ENCODE measurements at regions not wholly inside any gene's neighbourhood (a gene's known extent, or its start where the extent isn't known, plus 50 kb on each side); places are given as distances from the start of the nearest gene placed in this dataset.

DNA sequence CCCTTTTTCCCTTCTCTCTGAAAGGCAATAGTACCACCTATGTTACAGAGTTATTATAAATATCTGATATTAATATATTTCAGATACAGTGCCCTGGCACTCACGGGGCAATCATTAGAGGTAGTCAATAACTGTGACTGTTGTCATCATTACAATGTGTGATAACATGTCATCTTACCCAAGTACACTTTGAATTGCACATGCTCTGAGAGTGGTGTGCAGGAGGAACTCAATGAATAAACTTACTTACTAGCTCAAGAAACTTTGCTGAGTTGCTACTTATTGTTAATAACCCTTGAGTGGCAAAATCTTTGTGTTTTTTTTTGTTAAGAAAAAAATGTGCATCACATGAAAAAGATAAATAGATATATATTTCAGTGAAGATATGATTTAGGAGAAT lies 275.1 kb upstream of the RASGEF1B start:
- no peaks in the 10 kb centered on the region for H3K36me3 ChIP-seq (ENCODE audit: control insufficient read depth in 2 of 2, insufficient read depth in 2 of 2, low read length in 2 of 2)
- H3K9ac ChIP-seq (ENCODE audit: low read length in 2 of 2): no peak overlapping the region
- H3K9me3 ChIP-seq (ENCODE audit: control insufficient read depth in 2 of 2, low read length in 2 of 2): no peaks in the 10 kb centered on the region
- H3K27me3 ChIP-seq (ENCODE audit: control insufficient read depth in 1 of 2, insufficient read depth in 2 of 2, low read length in 2 of 2): no peaks in the 10 kb centered on the region
- no peak overlapping the region for H3K4me3 ChIP-seq (ENCODE audit: low read length in 2 of 2)
- no peak overlapping the region for H3K27ac ChIP-seq (ENCODE audit: low read length)
- H3K4me1 ChIP-seq (ENCODE audit: control insufficient read depth, insufficient read depth, low read length): no peaks in the 10 kb centered on the region

- Histone ChIP-seq H3K27ac (ENCODE audit: low read length) (no peak overlapping the region), H3K9ac (ENCODE audit: low read length in 2 of 2) (no peak overlapping the region), H3K27me3 (ENCODE audit: control insufficient read depth in 1 of 2, insufficient read depth in 2 of 2, low read length in 2 of 2) (no peaks in the 10 kb centered on the region), H3K4me1 (ENCODE audit: control insufficient read depth, insufficient read depth, low read length) (no peaks in the 10 kb centered on the region), H3K36me3 (ENCODE audit: control insufficient read depth in 2 of 2, insufficient read depth in 2 of 2, low read length in 2 of 2) (no peaks in the 10 kb centered on the region), H3K4me3 (ENCODE audit: low read length in 2 of 2) (no peak overlapping the region), H3K9me3 (ENCODE audit: control insufficient read depth in 2 of 2, low read length in 2 of 2) (no peaks in the 10 kb centered on the region)
These were observed 274.4 kb upstream of the RASGEF1B start for GRCh38 chr4:81746071-81746470.

DNA sequence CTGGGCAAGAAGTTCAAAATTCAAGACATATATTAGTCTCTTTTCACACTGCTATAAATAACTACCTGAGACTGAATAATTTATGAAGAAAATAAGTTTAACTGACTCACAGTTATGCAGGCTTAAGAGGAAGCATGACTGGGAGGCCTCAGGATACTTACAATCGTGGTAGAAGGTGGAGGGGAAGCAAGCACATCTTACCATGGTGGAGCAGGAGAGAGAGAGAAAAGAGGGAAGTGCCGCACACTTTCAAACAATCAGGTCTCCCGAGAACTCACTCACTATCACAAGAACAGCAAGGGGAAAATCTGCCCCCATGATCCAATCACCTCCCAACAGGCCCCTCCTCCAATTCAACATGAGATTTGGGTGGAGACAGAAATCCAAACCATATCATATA lies 273.3 kb upstream of the RASGEF1B start:
- H3K9ac ChIP-seq (ENCODE audit: low read length in 2 of 2): no peak overlapping the region
- H3K9me3 ChIP-seq (ENCODE audit: control insufficient read depth in 2 of 2, low read length in 2 of 2): no peaks in the 10 kb centered on the region
- no peak overlapping the region for H3K4me3 ChIP-seq (ENCODE audit: low read length in 2 of 2)
- H3K36me3 ChIP-seq (ENCODE audit: control insufficient read depth in 2 of 2, insufficient read depth in 2 of 2, low read length in 2 of 2): no peaks in the 10 kb centered on the region
- no peak overlapping the region for H3K27ac ChIP-seq (ENCODE audit: low read length)
- H3K27me3 ChIP-seq (ENCODE audit: control insufficient read depth in 1 of 2, insufficient read depth in 2 of 2, low read length in 2 of 2): no peaks in the 10 kb centered on the region
- no peaks in the 10 kb centered on the region for H3K4me1 ChIP-seq (ENCODE audit: control insufficient read depth, insufficient read depth, low read length)

DNA sequence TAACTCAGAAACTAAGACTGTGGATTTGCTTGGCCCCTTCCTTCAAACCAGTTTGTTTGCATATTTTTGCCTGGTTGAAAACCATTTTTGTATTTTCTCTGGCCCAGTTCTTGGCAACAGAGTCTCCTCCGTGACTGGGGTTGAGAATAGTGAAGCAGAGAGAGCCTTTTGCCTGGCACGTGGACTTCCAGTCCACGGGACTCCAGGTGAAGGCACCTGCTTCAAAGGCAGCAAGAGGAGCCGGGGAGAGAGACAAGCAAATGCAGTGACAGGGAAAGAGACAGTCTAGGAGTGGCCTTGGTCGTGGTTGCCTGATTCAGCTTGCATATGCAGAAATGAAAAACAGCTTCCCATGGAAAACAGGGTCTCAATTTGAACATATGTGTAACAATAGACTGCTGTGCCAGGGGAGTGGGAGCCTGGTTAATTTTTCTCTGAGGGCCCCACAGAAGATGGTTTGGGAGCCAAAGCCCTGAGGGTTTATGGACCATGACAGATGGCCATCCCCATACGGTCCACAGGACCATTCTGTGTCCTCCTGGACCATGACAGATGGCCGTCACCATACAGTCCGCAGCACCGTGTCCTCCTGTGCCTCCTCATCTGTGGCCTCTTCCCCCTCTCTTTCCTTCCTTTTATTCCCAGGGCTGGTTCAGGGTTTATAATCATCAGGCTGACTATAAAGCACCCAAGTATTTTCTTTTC lies 272.2 kb upstream of the RASGEF1B start:
- H3K4me1 ChIP-seq (ENCODE audit: control insufficient read depth, insufficient read depth, low read length): no peaks in the 10 kb centered on the region
- no peaks in the 10 kb centered on the region for H3K36me3 ChIP-seq (ENCODE audit: control insufficient read depth in 2 of 2, insufficient read depth in 2 of 2, low read length in 2 of 2)
- H3K27me3 ChIP-seq (ENCODE audit: control insufficient read depth in 1 of 2, insufficient read depth in 2 of 2, low read length in 2 of 2): no peaks in the 10 kb centered on the region
- H3K27ac ChIP-seq (ENCODE audit: low read length): no peak overlapping the region
- H3K9ac ChIP-seq (ENCODE audit: low read length in 2 of 2): no peak overlapping the region
- H3K9me3 ChIP-seq (ENCODE audit: control insufficient read depth in 2 of 2, low read length in 2 of 2): no peaks in the 10 kb centered on the region
- no peak overlapping the region for H3K4me3 ChIP-seq (ENCODE audit: low read length in 2 of 2)

DNA sequence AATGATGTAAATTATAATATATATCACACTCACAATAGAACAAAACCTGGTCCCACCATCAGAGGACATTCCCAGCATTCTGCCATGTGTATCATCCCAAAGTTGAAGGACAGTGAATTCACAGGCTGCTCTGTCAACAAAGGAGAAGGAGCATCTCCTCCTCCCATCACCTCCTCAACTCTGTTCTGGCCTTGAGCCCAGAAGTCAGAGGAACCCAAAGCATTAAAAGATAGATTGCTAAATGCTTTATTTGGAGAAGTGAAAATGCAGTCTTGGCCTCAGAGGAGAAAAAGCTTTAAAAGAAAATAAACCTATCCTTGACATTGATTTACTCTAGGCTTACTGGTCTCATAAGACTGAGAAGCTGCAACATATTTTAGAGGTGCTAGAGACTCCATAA lies 268.8 kb upstream of the RASGEF1B start:
- Histone ChIP-seq H3K27me3 (ENCODE audit: control insufficient read depth in 1 of 2, insufficient read depth in 2 of 2, low read length in 2 of 2) (no peaks in the 10 kb centered on the region), H3K9me3 (ENCODE audit: control insufficient read depth in 2 of 2, low read length in 2 of 2) (no peaks in the 10 kb centered on the region), H3K36me3 (ENCODE audit: control insufficient read depth in 2 of 2, insufficient read depth in 2 of 2, low read length in 2 of 2) (no peaks in the 10 kb centered on the region), H3K4me3 (ENCODE audit: low read length in 2 of 2) (no peak overlapping the region), H3K9ac (ENCODE audit: low read length in 2 of 2) (no peak overlapping the region), H3K27ac (ENCODE audit: low read length) (no peak overlapping the region), H3K4me1 (ENCODE audit: control insufficient read depth, insufficient read depth, low read length) (no peaks in the 10 kb centered on the region)

DNA sequence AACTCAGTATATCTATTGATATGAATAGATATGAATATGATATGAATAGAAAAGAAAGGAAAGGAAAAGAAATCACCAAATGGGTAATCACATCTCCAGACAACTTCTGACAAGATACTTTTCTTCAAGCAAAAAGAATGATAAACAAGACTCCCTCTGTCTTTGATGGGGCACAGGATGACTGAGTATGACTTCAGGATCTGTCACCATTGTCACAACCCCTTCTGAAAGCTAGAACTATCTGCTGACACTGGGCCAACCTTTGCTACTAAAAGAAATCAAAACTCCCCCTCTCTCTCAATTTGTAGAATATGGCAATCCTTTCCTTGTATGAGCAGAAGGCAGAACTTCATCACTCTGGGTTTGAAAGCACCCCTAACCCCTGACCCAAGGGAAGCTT lies 267.2 kb upstream of the RASGEF1B start:
- Histone ChIP-seq H3K9ac (ENCODE audit: low read length in 2 of 2) (no peak overlapping the region), H3K36me3 (ENCODE audit: control insufficient read depth in 2 of 2, insufficient read depth in 2 of 2, low read length in 2 of 2) (no peaks in the 10 kb centered on the region), H3K9me3 (ENCODE audit: control insufficient read depth in 2 of 2, low read length in 2 of 2) (no peaks in the 10 kb centered on the region), H3K4me3 (ENCODE audit: low read length in 2 of 2) (no peak overlapping the region), H3K27ac (ENCODE audit: low read length) (no peak overlapping the region), H3K4me1 (ENCODE audit: control insufficient read depth, insufficient read depth, low read length) (no peaks in the 10 kb centered on the region), H3K27me3 (ENCODE audit: control insufficient read depth in 1 of 2, insufficient read depth in 2 of 2, low read length in 2 of 2) (no peaks in the 10 kb centered on the region)

DNA sequence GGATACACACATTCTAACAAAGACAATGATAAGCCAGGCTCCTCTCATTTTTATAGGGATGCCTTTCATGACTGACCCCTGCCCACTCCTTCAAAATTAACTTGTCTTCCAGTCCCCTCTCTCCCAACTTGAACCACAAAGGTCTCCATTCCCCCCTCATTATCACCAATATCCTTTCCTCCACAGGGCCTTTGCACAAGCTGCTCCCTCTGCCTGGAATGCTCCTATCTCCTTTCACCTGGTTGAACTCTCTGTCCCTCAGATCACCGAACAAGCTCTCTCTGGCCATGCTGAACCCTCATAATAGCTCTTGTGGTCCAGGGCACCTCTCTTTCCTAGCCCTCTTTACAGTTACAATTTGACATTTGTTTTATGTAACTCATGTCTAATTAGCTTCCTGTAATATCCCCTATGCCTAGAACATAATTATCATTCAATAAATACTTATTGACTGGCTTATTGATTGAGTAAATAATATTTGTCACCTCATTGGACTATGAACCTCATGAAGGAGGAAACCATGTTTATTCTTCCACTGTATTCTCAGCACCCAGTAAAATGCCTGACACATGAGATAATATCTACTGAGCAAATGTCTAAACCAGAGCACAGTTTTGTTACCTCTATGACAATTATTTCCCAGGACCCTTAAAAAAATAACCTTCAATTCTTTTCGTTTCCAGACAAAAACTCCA lies 266.3 kb upstream of the RASGEF1B start:
- no peaks in the 10 kb centered on the region for H3K36me3 ChIP-seq (ENCODE audit: control insufficient read depth in 2 of 2, insufficient read depth in 2 of 2, low read length in 2 of 2)
- H3K27me3 ChIP-seq (ENCODE audit: control insufficient read depth in 1 of 2, insufficient read depth in 2 of 2, low read length in 2 of 2): no peaks in the 10 kb centered on the region
- no peak overlapping the region for H3K4me3 ChIP-seq (ENCODE audit: low read length in 2 of 2)
- no peaks in the 10 kb centered on the region for H3K4me1 ChIP-seq (ENCODE audit: control insufficient read depth, insufficient read depth, low read length)
- no peak overlapping the region for H3K27ac ChIP-seq (ENCODE audit: low read length)
- H3K9me3 ChIP-seq (ENCODE audit: control insufficient read depth in 2 of 2, low read length in 2 of 2): no peaks in the 10 kb centered on the region
- H3K9ac ChIP-seq (ENCODE audit: low read length in 2 of 2): no peak overlapping the region

DNA sequence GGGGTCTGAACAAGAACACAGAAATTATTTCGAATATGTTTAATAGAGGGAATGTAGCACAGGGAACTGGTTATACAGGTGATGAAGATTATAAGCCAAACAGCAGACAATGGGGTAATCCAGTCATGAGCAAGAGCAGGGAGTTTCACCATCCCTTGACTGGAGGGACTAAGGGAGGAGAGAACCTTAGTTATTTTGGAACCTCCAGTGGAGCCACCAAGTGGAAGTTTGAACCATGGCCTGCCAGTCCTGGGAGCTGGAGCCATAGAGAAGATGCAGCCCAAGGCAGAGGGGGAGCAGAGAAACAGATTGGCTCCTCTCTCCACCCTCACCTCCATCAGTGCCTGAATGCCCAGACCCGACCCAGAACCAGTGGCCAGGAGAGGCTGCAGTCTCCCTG lies 264.6 kb upstream of the RASGEF1B start:
- no peaks in the 10 kb centered on the region for H3K4me1 ChIP-seq (ENCODE audit: control insufficient read depth, insufficient read depth, low read length)
- H3K27me3 ChIP-seq (ENCODE audit: control insufficient read depth in 1 of 2, insufficient read depth in 2 of 2, low read length in 2 of 2): no peaks in the 10 kb centered on the region
- no peak overlapping the region for H3K4me3 ChIP-seq (ENCODE audit: low read length in 2 of 2)
- no peak overlapping the region for H3K9ac ChIP-seq (ENCODE audit: low read length in 2 of 2)
- H3K9me3 ChIP-seq (ENCODE audit: control insufficient read depth in 2 of 2, low read length in 2 of 2): no peaks in the 10 kb centered on the region
- H3K27ac ChIP-seq (ENCODE audit: low read length): no peak overlapping the region
- no peaks in the 10 kb centered on the region for H3K36me3 ChIP-seq (ENCODE audit: control insufficient read depth in 2 of 2, insufficient read depth in 2 of 2, low read length in 2 of 2)

GRCh38 chr4:81732980-81733379 lies 261.3 kb upstream of the RASGEF1B start:
- no peaks in the 10 kb centered on the region for H3K36me3 ChIP-seq (ENCODE audit: control insufficient read depth in 2 of 2, insufficient read depth in 2 of 2, low read length in 2 of 2)
- no peaks in the 10 kb centered on the region for H3K27me3 ChIP-seq (ENCODE audit: control insufficient read depth in 1 of 2, insufficient read depth in 2 of 2, low read length in 2 of 2)
- H3K4me3 ChIP-seq (ENCODE audit: low read length in 2 of 2): no peak overlapping the region
- H3K9ac ChIP-seq (ENCODE audit: low read length in 2 of 2): no peak overlapping the region
- no peaks in the 10 kb centered on the region for H3K9me3 ChIP-seq (ENCODE audit: control insufficient read depth in 2 of 2, low read length in 2 of 2)
- H3K4me1 ChIP-seq (ENCODE audit: control insufficient read depth, insufficient read depth, low read length): no peaks in the 10 kb centered on the region
- H3K27ac ChIP-seq (ENCODE audit: low read length): no peak overlapping the region

GRCh38 chr4:81724925-81725329 lies 253.2 kb upstream of the RASGEF1B start:
- Histone ChIP-seq H3K27ac (ENCODE audit: low read length) (no peak overlapping the region), H3K36me3 (ENCODE audit: control insufficient read depth in 2 of 2, insufficient read depth in 2 of 2, low read length in 2 of 2) (no peaks in the 10 kb centered on the region)

GRCh38 chr4:81723927-81724587 lies 252.3 kb upstream of the RASGEF1B start:
- no peaks in the 10 kb centered on the region for H3K36me3 ChIP-seq (ENCODE audit: control insufficient read depth in 2 of 2, insufficient read depth in 2 of 2, low read length in 2 of 2)
- H3K4me1 ChIP-seq (ENCODE audit: control insufficient read depth, insufficient read depth, low read length): peaks cover 5% of the 10 kb centered on the region
- H3K27me3 ChIP-seq (ENCODE audit: control insufficient read depth in 1 of 2, insufficient read depth in 2 of 2, low read length in 2 of 2): no peaks in the 10 kb centered on the region
- H3K4me3 ChIP-seq (ENCODE audit: low read length in 2 of 2): no peak overlapping the region
- H3K9me3 ChIP-seq (ENCODE audit: control insufficient read depth in 2 of 2, low read length in 2 of 2): no peaks in the 10 kb centered on the region
- H3K27ac ChIP-seq (ENCODE audit: low read length): no peak overlapping the region
- no peak overlapping the region for H3K9ac ChIP-seq (ENCODE audit: low read length in 2 of 2)

More at GRCh38 chr4:81724925-81725329, 253.2 kb upstream of the RASGEF1B start:
- no peak overlapping the region for H3K9ac ChIP-seq (ENCODE audit: low read length in 2 of 2)
- peaks cover 5% of the 10 kb centered on the region for H3K4me1 ChIP-seq (ENCODE audit: control insufficient read depth, insufficient read depth, low read length)
- no peaks in the 10 kb centered on the region for H3K27me3 ChIP-seq (ENCODE audit: control insufficient read depth in 1 of 2, insufficient read depth in 2 of 2, low read length in 2 of 2)
- no peaks in the 10 kb centered on the region for H3K9me3 ChIP-seq (ENCODE audit: control insufficient read depth in 2 of 2, low read length in 2 of 2)
- no peak overlapping the region for H3K4me3 ChIP-seq (ENCODE audit: low read length in 2 of 2)

All from stomach smooth muscle (tissue), 2 donors.